ENCODE measurements at regions not wholly inside any gene's neighbourhood (a gene's known extent, or its start where the extent isn't known, plus 50 kb on each side); places are given as distances from the start of the nearest gene placed in this dataset.

DNA sequence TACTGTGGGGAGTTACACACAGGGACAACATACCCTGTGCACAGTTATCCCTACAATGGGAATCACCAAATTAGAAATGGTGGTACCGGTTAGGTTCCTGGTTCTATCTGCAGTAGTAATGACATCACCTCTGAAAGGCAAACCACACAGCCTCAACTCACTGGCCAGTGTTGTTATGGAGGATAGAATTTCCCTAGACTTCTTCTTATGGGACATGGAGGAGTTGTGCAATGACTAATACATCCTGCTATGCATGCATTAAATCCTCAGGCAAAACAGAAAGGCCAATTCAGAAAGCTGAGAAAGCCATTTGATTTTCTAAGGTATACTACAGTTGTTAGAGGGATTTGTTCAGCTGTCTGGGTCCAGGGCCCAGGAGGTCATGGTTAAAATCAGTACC lies 439.3 kb downstream of the TMX3 start:
- TF ChIP-seq, protein P1, sequence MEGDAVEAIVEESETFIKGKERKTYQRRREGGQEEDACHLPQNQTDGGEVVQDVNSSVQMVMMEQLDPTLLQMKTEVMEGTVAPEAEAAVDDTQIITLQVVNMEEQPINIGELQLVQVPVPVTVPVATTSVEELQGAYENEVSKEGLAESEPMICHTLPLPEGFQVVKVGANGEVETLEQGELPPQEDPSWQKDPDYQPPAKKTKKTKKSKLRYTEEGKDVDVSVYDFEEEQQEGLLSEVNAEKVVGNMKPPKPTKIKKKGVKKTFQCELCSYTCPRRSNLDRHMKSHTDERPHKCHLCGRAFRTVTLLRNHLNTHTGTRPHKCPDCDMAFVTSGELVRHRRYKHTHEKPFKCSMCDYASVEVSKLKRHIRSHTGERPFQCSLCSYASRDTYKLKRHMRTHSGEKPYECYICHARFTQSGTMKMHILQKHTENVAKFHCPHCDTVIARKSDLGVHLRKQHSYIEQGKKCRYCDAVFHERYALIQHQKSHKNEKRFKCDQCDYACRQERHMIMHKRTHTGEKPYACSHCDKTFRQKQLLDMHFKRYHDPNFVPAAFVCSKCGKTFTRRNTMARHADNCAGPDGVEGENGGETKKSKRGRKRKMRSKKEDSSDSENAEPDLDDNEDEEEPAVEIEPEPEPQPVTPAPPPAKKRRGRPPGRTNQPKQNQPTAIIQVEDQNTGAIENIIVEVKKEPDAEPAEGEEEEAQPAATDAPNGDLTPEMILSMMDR (conservative IDR thresholded peaks at IDR 0.05), result no peak
- no peak for TF ChIP-seq EZH2 (IDR thresholded peaks at IDR 0.05; ENCODE audit: low read depth)
- Histone ChIP-seq H3K9me2 (ENCODE audit: insufficient read depth) (peaks cover 8% of the 10 kb centered on the region), H3K4me2 (no peak overlapping the region), H3F3A (ENCODE audit: insufficient read depth, low read depth) (no peaks in the 10 kb centered on the region), H2AFZ (no peak overlapping the region), H3K4me3 (no peak overlapping the region), H3K36me3 (ENCODE audit: low read depth) (no peaks in the 10 kb centered on the region), H3K27ac (no peak overlapping the region), H3K4me1 (replicated peaks; ENCODE audit: insufficient read depth) (no peaks in the 10 kb centered on the region), H3K79me2 (ENCODE audit: low read depth) (no peaks in the 10 kb centered on the region), H3K9me3 (ENCODE audit: insufficient read depth, low read depth) (no peaks in the 10 kb centered on the region), H3K27me3 (ENCODE audit: insufficient read depth, low read depth) (no peaks in the 10 kb centered on the region), H4K20me1 (ENCODE audit: insufficient read depth) (no peaks in the 10 kb centered on the region)
- no peak for DNase-seq
- POLR2A ChIA-PET (ENCODE audit: unreplicated experiment), result no interaction called here
- intact Hi-C loops (cut with micrococcal nuclease; ENCODE audit: unreplicated experiment), result no loop called here
- CTCF ChIA-PET, result no interaction called here
- no TSS peak for BruUV-seq (replicated peaks)

DNA sequence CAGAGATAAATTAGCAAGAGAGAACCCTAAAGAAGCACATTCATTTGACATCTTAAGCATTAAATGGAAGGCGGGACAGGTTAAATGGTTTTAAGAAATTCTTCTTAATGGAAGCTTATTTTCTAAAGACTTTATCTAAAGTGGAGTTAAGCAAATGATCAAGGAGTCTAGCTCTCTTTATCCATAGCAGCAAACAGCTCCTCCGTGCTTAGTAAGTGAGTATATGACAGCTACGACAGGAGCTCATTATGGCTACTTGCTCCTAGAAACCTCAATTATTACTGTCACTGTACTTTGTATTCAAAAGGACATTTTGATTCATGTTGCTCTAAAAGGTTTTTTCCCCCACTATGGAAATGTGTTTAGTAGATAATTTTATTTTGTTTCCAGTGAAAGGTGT lies 444.9 kb downstream of the TMX3 start:
- ChIA-PET CTCF (no interaction called here), POLR2A (ENCODE audit: unreplicated experiment) (no interaction called here)
- Histone ChIP-seq H3K79me2 (ENCODE audit: low read depth) (no peaks in the 10 kb centered on the region), H3K4me2 (no peak overlapping the region), H4K20me1 (ENCODE audit: insufficient read depth) (no peaks in the 10 kb centered on the region), H3K27ac (no peak overlapping the region), H3K9me2 (ENCODE audit: insufficient read depth) (peaks cover 6% of the 10 kb centered on the region), H3K9me3 (ENCODE audit: insufficient read depth, low read depth) (no peaks in the 10 kb centered on the region), H3K4me3 (no peak overlapping the region), H3F3A (ENCODE audit: insufficient read depth, low read depth) (no peaks in the 10 kb centered on the region), H3K27me3 (ENCODE audit: insufficient read depth, low read depth) (no peaks in the 10 kb centered on the region), H3K4me1 (replicated peaks; ENCODE audit: insufficient read depth) (no peaks in the 10 kb centered on the region), H3K36me3 (ENCODE audit: low read depth) (no peaks in the 10 kb centered on the region), H2AFZ (no peak overlapping the region)
- TF ChIP-seq EZH2 (IDR thresholded peaks at IDR 0.05; ENCODE audit: low read depth), result no peak
- intact Hi-C loops (cut with micrococcal nuclease; ENCODE audit: unreplicated experiment), result no loop called here
- no peak for DNase-seq
- BruUV-seq (replicated peaks), result no TSS peak

DNA sequence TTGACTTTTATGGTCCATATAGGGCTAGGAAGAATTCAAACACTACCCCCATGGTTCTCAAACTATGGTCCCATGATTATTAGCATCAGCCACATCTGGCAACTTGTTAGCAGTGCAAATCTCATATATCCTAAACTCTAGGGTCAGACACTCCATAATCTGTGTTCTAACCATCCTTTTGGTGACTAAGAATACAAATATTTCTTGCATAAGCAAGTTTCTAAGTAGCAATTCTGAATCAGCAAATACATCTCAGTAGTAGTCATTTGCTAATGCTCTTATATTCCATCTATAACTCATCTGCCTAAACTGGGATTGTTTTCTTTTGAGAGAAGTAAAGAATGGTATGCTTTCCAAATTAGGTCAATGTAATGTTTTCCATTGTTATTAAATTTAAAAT lies 447.3 kb downstream of the TMX3 start:
- H3F3A ChIP-seq (ENCODE audit: insufficient read depth, low read depth), result no peaks in the 10 kb centered on the region
- no peaks in the 10 kb centered on the region for H4K20me1 ChIP-seq (ENCODE audit: insufficient read depth)
- POLR2A ChIA-PET (ENCODE audit: unreplicated experiment), result no interaction called here
- BruUV-seq (replicated peaks), result no TSS peak
- no peaks in the 10 kb centered on the region for H3K9me3 ChIP-seq (ENCODE audit: insufficient read depth, low read depth)
- intact Hi-C loops (cut with micrococcal nuclease; ENCODE audit: unreplicated experiment), result no loop called here
- H3K9me2 ChIP-seq (ENCODE audit: insufficient read depth), result peaks cover 6% of the 10 kb centered on the region
- H3K79me2 ChIP-seq (ENCODE audit: low read depth), result no peaks in the 10 kb centered on the region
- H3K36me3 ChIP-seq (ENCODE audit: low read depth), result no peaks in the 10 kb centered on the region
- no peaks in the 10 kb centered on the region for H3K27me3 ChIP-seq (ENCODE audit: insufficient read depth, low read depth)
- no peak overlapping the region for H2AFZ ChIP-seq
- H3K4me3 ChIP-seq, result no peak overlapping the region
- H3K27ac ChIP-seq, result no peak overlapping the region
- H3K4me1 ChIP-seq (replicated peaks; ENCODE audit: insufficient read depth), result no peaks in the 10 kb centered on the region
- CTCF ChIA-PET, result no interaction called here
- no peak overlapping the region for H3K4me2 ChIP-seq
- DNase-seq, result no peak
- no peak for TF ChIP-seq EZH2 (IDR thresholded peaks at IDR 0.05; ENCODE audit: low read depth)
- TF ChIP-seq, protein P1 (conservative IDR thresholded peaks at IDR 0.05), result no peak

DNA sequence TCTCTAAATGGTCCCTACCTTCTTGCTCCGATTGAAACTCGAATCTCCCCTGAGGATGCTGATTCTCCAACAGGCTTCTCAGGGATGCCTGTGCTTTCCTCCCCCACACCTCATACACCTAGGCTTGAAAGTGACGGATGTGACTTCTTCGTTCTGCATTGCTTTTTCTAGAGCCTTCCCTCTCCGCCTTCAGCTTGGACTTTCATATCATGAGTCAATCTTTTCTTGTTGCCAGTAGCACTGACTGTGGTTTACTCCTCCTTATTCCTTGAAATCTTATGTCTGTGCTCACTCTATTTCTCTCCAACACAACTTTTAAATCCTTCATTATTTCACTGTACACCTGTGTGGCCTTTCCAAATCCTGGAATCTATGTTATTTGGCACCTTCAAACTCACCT lies 451.4 kb downstream of the TMX3 start:
- no peaks in the 10 kb centered on the region for H3K9me3 ChIP-seq (ENCODE audit: insufficient read depth, low read depth)
- H3F3A ChIP-seq (ENCODE audit: insufficient read depth, low read depth), result no peaks in the 10 kb centered on the region
- H3K4me3 ChIP-seq, result no peak overlapping the region
- no peaks in the 10 kb centered on the region for H4K20me1 ChIP-seq (ENCODE audit: insufficient read depth)
- no peak overlapping the region for H3K4me2 ChIP-seq
- H3K79me2 ChIP-seq (ENCODE audit: low read depth), result no peaks in the 10 kb centered on the region
- ChIA-PET POLR2A (ENCODE audit: unreplicated experiment) (no interaction called here), CTCF (no interaction called here)
- DNase-seq, result no peak
- no peak overlapping the region for H3K27ac ChIP-seq
- H3K27me3 ChIP-seq (ENCODE audit: insufficient read depth, low read depth), result no peaks in the 10 kb centered on the region
- no peaks in the 10 kb centered on the region for H3K36me3 ChIP-seq (ENCODE audit: low read depth)
- BruUV-seq (replicated peaks), result no TSS peak
- TF ChIP-seq, protein P1 (conservative IDR thresholded peaks at IDR 0.05), result no peak
- no peak for TF ChIP-seq EZH2 (IDR thresholded peaks at IDR 0.05; ENCODE audit: low read depth)
- H2AFZ ChIP-seq, result no peak overlapping the region
- no peaks in the 10 kb centered on the region for H3K4me1 ChIP-seq (replicated peaks; ENCODE audit: insufficient read depth)
- intact Hi-C loops (cut with micrococcal nuclease; ENCODE audit: unreplicated experiment), result no loop called here
- H3K9me2 ChIP-seq (ENCODE audit: insufficient read depth), result peaks cover 4% of the 10 kb centered on the region; the same call in 1 of the 2 replicates
